HCT116 (cell line): ENCODE measurements at regions not wholly inside any gene's neighbourhood (a gene's known extent, or its start where the extent isn't known, plus 50 kb on each side); places are given as distances from the start of the nearest gene placed in this dataset.

ENCODE experiments used
- ATAC-seq: fragments of 200-7000 bp; cut with Tn5 transposase; 2 replicates; pipeline ENCODE4 v1.9.1; 2020; ENCODE audit warnings: mild to moderate bottlenecking, moderate library complexity
- BruUV-seq: library from RNA; stranded (reverse); fragments of 400-500 nt; replicated peaks from 2 replicates; lab custom pipeline; 2021; lab: Mats Ljungman, UMichigan
- CTCF ChIA-PET: fragments of 300-600 bp; sonication (Branson Sonifier 250); formaldehyde crosslinking; loops from one replicate; lab custom pipeline; 2021; ENCODE audit warnings: antibody characterized with exemption; lab: Charles Lee
- POLR2A ChIA-PET: fragments of 300-600, 350-600 bp; sonication (Branson Sonifier 250); formaldehyde crosslinking; loops from one replicate; lab custom pipeline; 2021; ENCODE audit warnings: antibody characterized with exemption; lab: Charles Lee
- RAD21 ChIA-PET, 2 experiments: fragments of 300-600 bp; sonication (Branson Sonifier 250); formaldehyde crosslinking; loops; one replicate each; lab custom pipeline; 2023; ENCODE audit warnings: low total read pairs in 2 of 2; ENCODE audit not compliant: uncharacterized antibody in 2 of 2, unreplicated experiment in 2 of 2, low non-redundant PET in 1 of 2; lab: Charles Lee
- DNase-seq: peaks from one replicate; pipeline ENCODE4 v3.0.0-alpha.2; 2010; ENCODE audit warnings: low read depth, low spot score
- H2AFZ ChIP-seq: fragments of 200-600 bp; shearing (Covaris generic), sonication (generic); 2 replicates; pipeline ENCODE4 v1.6.1; 2017; ENCODE audit warnings: low read depth, mixed run types, mixed read lengths, antibody characterized with exemption, low read length; ENCODE audit not compliant: poor library complexity, severe bottlenecking
- H3K27ac ChIP-seq: 2 replicates; pipeline ENCODE4 v1.5.1; 2012; ENCODE audit warnings: low read depth, low read length
- H3K27me3 ChIP-seq: fragments of 200-600 bp; sonication (generic); 2 replicates; pipeline ENCODE4 v1.6.1; 2016; ENCODE audit warnings: mixed run types, low read length, mixed read lengths; ENCODE audit not compliant: insufficient read depth
- H3K36me3 ChIP-seq, 2 experiments: fragments of 200-500 bp in 1 of 2; fragments of 200-600 bp in 1 of 2; sonication (Bioruptor generic) in 1 of 2; sonication (generic) in 1 of 2; 2 replicates each; pipeline versions ENCODE4 v1.5.1 to v1.6.1; 2014 to 2016; ENCODE audit warnings: low read length in 2 of 2, inconsistent platforms in 1 of 2, mixed read lengths in 1 of 2, mixed run types in 1 of 2; ENCODE audit not compliant: insufficient read depth in 2 of 2, control insufficient read depth in 1 of 2
- H3K4me1 ChIP-seq, 2 experiments: fragments of 200-600 bp in 1 of 2; sonication (generic) in 1 of 2; 2 replicates each; pipeline versions ENCODE4 v1.5.1 to v1.6.1; 2012 to 2017; ENCODE audit warnings: low read length in 2 of 2, inconsistent platforms in 1 of 2, mild to moderate bottlenecking in 1 of 2, mixed read lengths in 1 of 2, mixed run types in 1 of 2, moderate library complexity in 1 of 2; ENCODE audit not compliant: insufficient read depth in 2 of 2, control insufficient read depth in 1 of 2
- H3K4me2 ChIP-seq: fragments of 200-600 bp; sonication (generic); 2 replicates; pipeline ENCODE4 v1.6.1; 2017; ENCODE audit warnings: mixed run types, low read length, mixed read lengths
- H3K4me3 ChIP-seq, 2 experiments: fragments of 200-600 bp in 1 of 2; sonication (generic) in 1 of 2; replicated peaks in 1 of 2; 2 replicates each; pipeline ENCODE4 v1.5.1; 2011 to 2016; ENCODE audit warnings: low read length in 2 of 2, control low read depth in 1 of 2, low read depth in 1 of 2, mild to moderate bottlenecking in 1 of 2, mixed read lengths in 1 of 2, mixed run types in 1 of 2
- H3K79me2 ChIP-seq: fragments of 200-600 bp; sonication (generic); 2 replicates; pipeline ENCODE4 v1.6.1; 2017; ENCODE audit warnings: mild to moderate bottlenecking, mixed run types, low read length, moderate library complexity, mixed read lengths; ENCODE audit not compliant: insufficient read depth
- H3K9ac ChIP-seq: fragments of 200-600 bp; sonication (generic); 2 replicates; pipeline ENCODE4 v1.6.1; 2016; ENCODE audit warnings: low read length, mixed read lengths
- H3K9me2 ChIP-seq: fragments of 200-600 bp; sonication (generic), shearing (Covaris generic); 2 replicates; pipeline ENCODE4 v1.6.1; 2017; ENCODE audit warnings: mixed run types, mild to moderate bottlenecking, moderate library complexity; ENCODE audit not compliant: insufficient read depth
- H3K9me3 ChIP-seq, 2 experiments: fragments of 200-500 bp in 1 of 2; fragments of 200-600 bp in 1 of 2; sonication (Bioruptor generic) in 1 of 2; sonication (generic) in 1 of 2; 2 replicates each; pipeline ENCODE4 v1.6.1; 2014 to 2017; ENCODE audit warnings: low read length in 2 of 2, mixed read lengths in 2 of 2, inconsistent platforms in 1 of 2, low read depth in 1 of 2, mild to moderate bottlenecking in 1 of 2, mixed run types in 1 of 2, moderate library complexity in 1 of 2; ENCODE audit not compliant: control insufficient read depth in 1 of 2, insufficient read depth in 1 of 2
- H4K20me1 ChIP-seq: fragments of 200-600 bp; sonication (generic), shearing (Covaris generic); 2 replicates; pipeline ENCODE4 v1.6.1; 2017; ENCODE audit warnings: mixed run types, mild to moderate bottlenecking, moderate library complexity; ENCODE audit not compliant: insufficient read depth
- CTCF ChIP-seq, 3 experiments: fragments of 200-600 bp in 1 of 3; sonication (generic) in 1 of 3; IDR thresholded peaks in 2 of 3; conservative IDR thresholded peaks in 1 of 3; 2 replicates each; pipeline ENCODE4 v1.5.1; 2012 to 2017; ENCODE audit warnings: low read depth in 2 of 3, low read length in 2 of 3, antibody characterized with exemption in 1 of 3, borderline replicate concordance in 1 of 3, control low read depth in 1 of 3, mild to moderate bottlenecking in 1 of 3, mixed read lengths in 1 of 3, mixed run types in 1 of 3, moderate library complexity in 1 of 3; ENCODE audit not compliant: insufficient read depth in 1 of 3
- EGR1 ChIP-seq: IDR thresholded peaks from 2 replicates; pipeline ENCODE4 v1.6.1; 2012; ENCODE audit warnings: low read depth
- FOSL1 ChIP-seq: IDR thresholded peaks from 2 replicates; pipeline ENCODE4 v1.6.1; 2012; ENCODE audit warnings: low read depth
- POLR2AphosphoS5 ChIP-seq: IDR thresholded peaks from 2 replicates; pipeline ENCODE4 v1.6.1; 2011; ENCODE audit warnings: mild to moderate bottlenecking, low read depth, low read length, moderate library complexity
- RAD21 ChIP-seq: IDR thresholded peaks from 2 replicates; pipeline ENCODE4 v1.6.1; 2012; ENCODE audit warnings: low read depth, mild to moderate bottlenecking
- YY1 ChIP-seq: IDR thresholded peaks from 2 replicates; pipeline ENCODE4 v1.6.1; 2011; ENCODE audit warnings: low read length, low read depth, moderate library complexity, mild to moderate bottlenecking; ENCODE audit not compliant: insufficient replicate concordance; ENCODE audit errors: extremely low read depth
- ZNF274 ChIP-seq: fragments of 200-500 bp; sonication (Bioruptor generic); IDR thresholded peaks from 2 replicates; pipeline ENCODE4 v1.6.1; 2014; ENCODE audit warnings: mild to moderate bottlenecking, low read depth, low read length, inconsistent platforms
- intact Hi-C: fragments of 100-400 bp; cut with micrococcal nuclease; formaldehyde crosslinking; loops from 2 replicates; pipeline ENCODE4 v1.10.0; 2022

GRCh38 chr3:189449084-189449483 is 182.1 kb upstream of the TP63 start:
- Histone ChIP-seq H2AFZ (no peak overlapping the region), H3K4me1 (no peaks in the 10 kb centered on the region), H3K4me2 (no peak overlapping the region), H4K20me1 (no peaks in the 10 kb centered on the region), H3K9me3 (no peaks in the 10 kb centered on the region), H3K36me3 (no peaks in the 10 kb centered on the region), H3K27ac (no peak overlapping the region), H3K27me3 (no peaks in the 10 kb centered on the region), H3K79me2 (no peaks in the 10 kb centered on the region), H3K9ac (no peak overlapping the region), H3K4me3 (no peak overlapping the region), H3K9me2 (no peaks in the 10 kb centered on the region)
- no peak for TF ChIP-seq RAD21
- TF ChIP-seq YY1 = no peak
- no peak for TF ChIP-seq FOSL1
- ATAC-seq (no peak), DNase-seq (no peak)
- ChIA-PET CTCF (no interaction called here), RAD21 (no interaction called here), POLR2A (no interaction called here)
- no TSS peak for BruUV-seq
- intact Hi-C loops = no loop called here

GRCh38 chr3:189455009-189455408 is 176.2 kb upstream of the TP63 start:
- H3K9me3 ChIP-seq = no peaks in the 10 kb centered on the region
- intact Hi-C loops = no loop called here
- DNase-seq (no peak), ATAC-seq (no peak)
- no peak overlapping the region for H2AFZ ChIP-seq
- CTCF ChIA-PET = no interaction called here
- H3K27ac ChIP-seq = no peak overlapping the region
- no peak overlapping the region for H3K4me2 ChIP-seq
- H3K79me2 ChIP-seq = no peaks in the 10 kb centered on the region
- H4K20me1 ChIP-seq = no peaks in the 10 kb centered on the region
- POLR2A ChIA-PET = no interaction called here
- H3K4me3 ChIP-seq = no peak overlapping the region
- no peak overlapping the region for H3K9ac ChIP-seq
- TF ChIP-seq ZNF274 (no peak), FOSL1 (no peak), CTCF (IDR thresholded peaks at IDR 0.05 in 2 of 3, conservative IDR thresholded peaks at IDR 0.05 in 1 of 3; ENCODE audit: borderline replicate concordance in 1 of 3, insufficient read depth in 1 of 3, low read depth in 2 of 3, low read length in 2 of 3) (no peak), POLR2AphosphoS5 (no peak), EGR1 (no peak)
- no peaks in the 10 kb centered on the region for H3K27me3 ChIP-seq
- H3K36me3 ChIP-seq = no peaks in the 10 kb centered on the region
- no peaks in the 10 kb centered on the region for H3K9me2 ChIP-seq
- RAD21 ChIA-PET = no interaction called here
- no TSS peak for BruUV-seq
- H3K4me1 ChIP-seq = no peaks in the 10 kb centered on the region
